NOMO-1 treated with dmso at 0.1 percent for 144 hours (cell line): ENCODE measurements at regions not wholly inside any gene's neighbourhood (a gene's known extent, or its start where the extent isn't known, plus 50 kb on each side); places are given as distances from the start of the nearest gene placed in this dataset.

Experiments used
- DNase-seq: peaks from one replicate; lab custom pipeline; 2025; ENCODE audit not compliant: unreplicated experiment; lab: John Stamatoyannopoulos, UW

GRCh38 chr9:88691091-88691490 lies 156.1 kb downstream of the NXNL2 start:
- DNase-seq, result no peak

- no peak for DNase-seq
Observed at GRCh38 chr9:88691811-88692210, 156.8 kb downstream of the NXNL2 start.

GRCh38 chr9:88692827-88693226 lies 157.8 kb downstream of the NXNL2 start:
- no peak for DNase-seq

- no peak for DNase-seq
Observed at GRCh38 chr9:88694625-88695024, 159.6 kb downstream of the NXNL2 start.

GRCh38 chr9:88696501-88696900 lies 161.5 kb downstream of the NXNL2 start:
- DNase-seq, result no peak

GRCh38 chr9:88697764-88698432 lies 162.9 kb downstream of the NXNL2 start:
- no peak for DNase-seq

GRCh38 chr9:88702985-88703384 lies 168.0 kb downstream of the NXNL2 start:
- no peak for DNase-seq

GRCh38 chr9:88706193-88707113 lies 171.5 kb downstream of the NXNL2 start:
- DNase-seq, result no peak

GRCh38 chr9:88710449-88710848 lies 175.5 kb downstream of the NXNL2 start:
- DNase-seq, result no peak

- DNase-seq, result no peak
Observed at GRCh38 chr9:88711719-88712118, 176.7 kb downstream of the NXNL2 start.

GRCh38 chr9:88712484-88712883 lies 177.5 kb downstream of the NXNL2 start:
- no peak for DNase-seq

GRCh38 chr9:88713010-88713409 lies 178.0 kb downstream of the NXNL2 start:
- DNase-seq, result no peak

GRCh38 chr9:88716596-88717290 lies 181.8 kb downstream of the NXNL2 start:
- DNase-seq, result no peak

GRCh38 chr9:88721025-88721424 lies 186.0 kb downstream of the NXNL2 start:
- no peak for DNase-seq

- no peak for DNase-seq
Observed at GRCh38 chr9:88721495-88722279, 186.7 kb downstream of the NXNL2 start.

- no peak for DNase-seq
Observed at GRCh38 chr9:88722753-88723152, 187.8 kb downstream of the NXNL2 start.

GRCh38 chr9:88723751-88724150 lies 188.8 kb downstream of the NXNL2 start:
- DNase-seq, result no peak

GRCh38 chr9:88724331-88724730 lies 189.4 kb downstream of the NXNL2 start:
- no peak for DNase-seq

- DNase-seq, result no peak
Observed at GRCh38 chr9:88725300-88726019, 190.5 kb downstream of the NXNL2 start.

GRCh38 chr9:88726803-88727202 lies 191.8 kb downstream of the NXNL2 start:
- no peak for DNase-seq
